Panc1 (cell line): ENCODE measurements at regions not wholly inside any gene's neighbourhood (a gene's known extent, or its start where the extent isn't known, plus 50 kb on each side); places are given as distances from the start of the nearest gene placed in this dataset.

ENCODE experiments used
- ATAC-seq: fragments of 200-7000 bp; cut with Tn5 transposase; 2 replicates; pipeline ENCODE4 v1.9.1; 2020; ENCODE audit warnings: mild to moderate bottlenecking, moderate library complexity
- BruUV-seq: library from RNA; stranded (reverse); fragments of 400-500 nt; replicated peaks from 2 replicates; lab custom pipeline; 2021; lab: Mats Ljungman, UMichigan
- CTCF ChIA-PET: fragments of 300-600 bp; sonication (Branson Sonifier 250); formaldehyde crosslinking; loops from one replicate; lab custom pipeline; 2022; ENCODE audit warnings: antibody characterized with exemption; lab: Charles Lee
- POLR2A ChIA-PET: fragments of 300-600 bp; sonication (Branson Sonifier 250); formaldehyde crosslinking; loops from one replicate; lab custom pipeline; 2022; ENCODE audit warnings: antibody characterized with exemption; lab: Charles Lee
- DNase-seq: peaks from one replicate; pipeline ENCODE4 v3.0.0-alpha.2; 2010; ENCODE audit warnings: low read depth, low spot score
- H3K27ac ChIP-seq: 2 replicates; pipeline ENCODE4 v1.5.1; 2011; ENCODE audit warnings: mild to moderate bottlenecking, low read length, inconsistent platforms
- H3K27me3 ChIP-seq: fragments of 200-500 bp; sonication (Bioruptor generic); 2 replicates; pipeline ENCODE4 v1.6.0; 2014; ENCODE audit warnings: low read length, inconsistent platforms; ENCODE audit not compliant: control insufficient read depth, insufficient read depth
- H3K36me3 ChIP-seq: fragments of 200-500 bp; sonication (Bioruptor generic); 2 replicates; pipeline ENCODE4 v1.5.1; 2014; ENCODE audit warnings: inconsistent platforms, mild to moderate bottlenecking, low read length, moderate library complexity; ENCODE audit not compliant: control insufficient read depth, insufficient read depth
- H3K4me1 ChIP-seq: 2 replicates; pipeline ENCODE4 v1.5.1; 2011; ENCODE audit warnings: inconsistent platforms, mild to moderate bottlenecking, low read length, moderate library complexity; ENCODE audit not compliant: control insufficient read depth, insufficient read depth
- H3K4me3 ChIP-seq, 2 experiments: 2 replicates each; pipeline ENCODE4 v1.5.1; 2011 to 2012; ENCODE audit warnings: low read depth in 2 of 2, low read length in 2 of 2, mild to moderate bottlenecking in 2 of 2, inconsistent platforms in 1 of 2, moderate library complexity in 1 of 2
- H3K9me3 ChIP-seq: fragments of 200-500 bp; sonication (Bioruptor generic); 2 replicates; pipeline ENCODE4 v1.5.1; 2014; ENCODE audit warnings: low read depth, mild to moderate bottlenecking, inconsistent platforms, low read length, moderate library complexity; ENCODE audit not compliant: control insufficient read depth, insufficient read depth
- CTCF ChIP-seq: fragments of 450-650 bp; IDR thresholded peaks from 2 replicates; pipeline ENCODE4 v1.5.1; 2017; ENCODE audit warnings: mild to moderate bottlenecking
- POLR2AphosphoS5 ChIP-seq: IDR thresholded peaks from 2 replicates; pipeline ENCODE4 v1.6.1; 2012; ENCODE audit warnings: mild to moderate bottlenecking, low read depth, low read length, moderate library complexity
- SIN3A ChIP-seq: IDR thresholded peaks from 2 replicates; pipeline ENCODE4 v1.6.1; 2012; ENCODE audit warnings: low read depth, mild to moderate bottlenecking, low read length, moderate library complexity, borderline replicate concordance; ENCODE audit not compliant: insufficient read depth
- TCF7L2 ChIP-seq: IDR thresholded peaks from 2 replicates; pipeline ENCODE4 v1.6.1; 2011; ENCODE audit warnings: mild to moderate bottlenecking, low read depth, low read length, inconsistent platforms
- in situ Hi-C: cut with HindIII; loops from 2 replicates; pipeline ENCODE4 v1.10.0; 2016; ENCODE audit warnings: low sequenced_read_pairs, low pct_unique_long_range_greater_than_20kb
- intact Hi-C: fragments of 100-400 bp; cut with micrococcal nuclease; formaldehyde crosslinking; loops from one replicate; pipeline ENCODE4 v1.10.0; 2022; ENCODE audit not compliant: unreplicated experiment
- TF ChIP-seq, protein P1 (sequence below), 2 experiments: IDR thresholded peaks; 2 replicates each; pipeline ENCODE4 v1.6.1; 2011 to 2012; ENCODE audit warnings: low read depth in 2 of 2, control low read depth in 1 of 2, low read length in 1 of 2, mild to moderate bottlenecking in 1 of 2, moderate library complexity in 1 of 2; ENCODE audit not compliant: insufficient read depth in 1 of 2

- TF ChIP-seq, protein P1, sequence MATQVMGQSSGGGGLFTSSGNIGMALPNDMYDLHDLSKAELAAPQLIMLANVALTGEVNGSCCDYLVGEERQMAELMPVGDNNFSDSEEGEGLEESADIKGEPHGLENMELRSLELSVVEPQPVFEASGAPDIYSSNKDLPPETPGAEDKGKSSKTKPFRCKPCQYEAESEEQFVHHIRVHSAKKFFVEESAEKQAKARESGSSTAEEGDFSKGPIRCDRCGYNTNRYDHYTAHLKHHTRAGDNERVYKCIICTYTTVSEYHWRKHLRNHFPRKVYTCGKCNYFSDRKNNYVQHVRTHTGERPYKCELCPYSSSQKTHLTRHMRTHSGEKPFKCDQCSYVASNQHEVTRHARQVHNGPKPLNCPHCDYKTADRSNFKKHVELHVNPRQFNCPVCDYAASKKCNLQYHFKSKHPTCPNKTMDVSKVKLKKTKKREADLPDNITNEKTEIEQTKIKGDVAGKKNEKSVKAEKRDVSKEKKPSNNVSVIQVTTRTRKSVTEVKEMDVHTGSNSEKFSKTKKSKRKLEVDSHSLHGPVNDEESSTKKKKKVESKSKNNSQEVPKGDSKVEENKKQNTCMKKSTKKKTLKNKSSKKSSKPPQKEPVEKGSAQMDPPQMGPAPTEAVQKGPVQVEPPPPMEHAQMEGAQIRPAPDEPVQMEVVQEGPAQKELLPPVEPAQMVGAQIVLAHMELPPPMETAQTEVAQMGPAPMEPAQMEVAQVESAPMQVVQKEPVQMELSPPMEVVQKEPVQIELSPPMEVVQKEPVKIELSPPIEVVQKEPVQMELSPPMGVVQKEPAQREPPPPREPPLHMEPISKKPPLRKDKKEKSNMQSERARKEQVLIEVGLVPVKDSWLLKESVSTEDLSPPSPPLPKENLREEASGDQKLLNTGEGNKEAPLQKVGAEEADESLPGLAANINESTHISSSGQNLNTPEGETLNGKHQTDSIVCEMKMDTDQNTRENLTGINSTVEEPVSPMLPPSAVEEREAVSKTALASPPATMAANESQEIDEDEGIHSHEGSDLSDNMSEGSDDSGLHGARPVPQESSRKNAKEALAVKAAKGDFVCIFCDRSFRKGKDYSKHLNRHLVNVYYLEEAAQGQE (IDR thresholded peaks at IDR 0.05; ENCODE audit: insufficient read depth in 1 of 2, low read depth in 2 of 2, low read length in 1 of 2), result no peak
- no peak for TF ChIP-seq SIN3A
- H3K4me3 ChIP-seq, result no peak overlapping the region
- ChIA-PET POLR2A (no interaction called here), CTCF (no interaction called here)
- in situ Hi-C loops (no loop called here), intact Hi-C loops (no loop called here)
- BruUV-seq, result no TSS peak
- no peak overlapping the region for H3K27ac ChIP-seq
- H3K27me3 ChIP-seq, result no peaks in the 10 kb centered on the region
- H3K36me3 ChIP-seq, result no peaks in the 10 kb centered on the region
- no peak for DNase-seq
- no peaks in the 10 kb centered on the region for H3K4me1 ChIP-seq
- ATAC-seq, result no peak
- no peaks in the 10 kb centered on the region for H3K9me3 ChIP-seq
Observed at GRCh38 chr5:105754056-105754455, 1916.7 kb downstream of the EFNA5 start.

DNA sequence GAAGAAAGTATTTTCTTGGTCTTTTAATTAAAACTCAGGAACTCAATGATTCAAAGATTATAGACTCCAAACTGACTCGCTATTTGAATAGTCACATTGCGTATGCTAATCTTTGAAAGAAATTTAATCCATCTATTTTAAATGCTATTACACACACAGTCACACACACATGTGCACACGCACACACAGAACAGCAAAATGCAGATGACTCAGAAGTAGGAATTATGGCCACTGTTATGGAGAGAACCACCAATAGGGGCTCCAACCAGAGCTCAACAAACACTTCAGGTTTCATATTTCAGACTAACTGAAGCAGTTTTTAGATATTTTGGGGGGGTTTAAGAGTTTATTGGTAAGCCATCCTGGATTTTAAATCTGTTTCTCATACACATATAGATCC lies 1917.9 kb downstream of the EFNA5 start:
- H3K4me3 ChIP-seq, result no peak overlapping the region
- no peaks in the 10 kb centered on the region for H3K36me3 ChIP-seq
- H3K4me1 ChIP-seq, result no peaks in the 10 kb centered on the region
- no peak overlapping the region for H3K27ac ChIP-seq
- no peaks in the 10 kb centered on the region for H3K9me3 ChIP-seq
- no peak for TF ChIP-seq CTCF
- TF ChIP-seq TCF7L2, result no peak
- TF ChIP-seq SIN3A, result no peak
- TF ChIP-seq POLR2AphosphoS5, result no peak
- TF ChIP-seq, protein P1 (IDR thresholded peaks at IDR 0.05; ENCODE audit: insufficient read depth in 1 of 2, low read depth in 2 of 2, low read length in 1 of 2), result no peak
- no TSS peak for BruUV-seq
- POLR2A ChIA-PET, result no interaction called here
- ATAC-seq (no peak), DNase-seq (no peak)
- CTCF ChIA-PET, result no interaction called here
- intact Hi-C loops, result no loop called here
- in situ Hi-C loops, result no loop called here
- no peaks in the 10 kb centered on the region for H3K27me3 ChIP-seq
